ENCODE measurements at regions not wholly inside any gene's neighbourhood (a gene's known extent, or its start where the extent isn't known, plus 50 kb on each side); places are given as distances from the start of the nearest gene placed in this dataset.

- Histone ChIP-seq H3K4me1 (ENCODE audit: control insufficient read depth, insufficient read depth, low read length) (no peaks in the 10 kb centered on the region), H3K36me3 (ENCODE audit: control insufficient read depth in 2 of 2, insufficient read depth in 2 of 2, low read length in 2 of 2) (no peaks in the 10 kb centered on the region), H3K4me3 (ENCODE audit: low read length in 2 of 2) (no peak overlapping the region), H3K9ac (ENCODE audit: low read length in 2 of 2) (no peak overlapping the region), H3K9me3 (ENCODE audit: control insufficient read depth in 2 of 2, low read length in 2 of 2) (no peaks in the 10 kb centered on the region), H3K27me3 (ENCODE audit: control insufficient read depth in 1 of 2, insufficient read depth in 2 of 2, low read length in 2 of 2) (no peaks in the 10 kb centered on the region), H3K27ac (ENCODE audit: low read length) (no peak overlapping the region)
Observed at GRCh38 chr21:15333951-15334350, 269.2 kb upstream of the NRIP1 start.

GRCh38 chr21:15343066-15343465 is 278.3 kb upstream of the NRIP1 start:
- Histone ChIP-seq H3K9ac (ENCODE audit: low read length in 2 of 2) (no peak overlapping the region), H3K27me3 (ENCODE audit: control insufficient read depth in 1 of 2, insufficient read depth in 2 of 2, low read length in 2 of 2) (no peaks in the 10 kb centered on the region), H3K27ac (ENCODE audit: low read length) (no peak overlapping the region), H3K4me3 (ENCODE audit: low read length in 2 of 2) (no peak overlapping the region), H3K36me3 (ENCODE audit: control insufficient read depth in 2 of 2, insufficient read depth in 2 of 2, low read length in 2 of 2) (no peaks in the 10 kb centered on the region), H3K9me3 (ENCODE audit: control insufficient read depth in 2 of 2, low read length in 2 of 2) (no peaks in the 10 kb centered on the region), H3K4me1 (ENCODE audit: control insufficient read depth, insufficient read depth, low read length) (no peaks in the 10 kb centered on the region)

GRCh38 chr21:15352009-15352408 is 287.2 kb upstream of the NRIP1 start:
- Histone ChIP-seq H3K4me3 (ENCODE audit: low read length in 2 of 2) (no peak overlapping the region), H3K4me1 (ENCODE audit: control insufficient read depth, insufficient read depth, low read length) (no peaks in the 10 kb centered on the region), H3K36me3 (ENCODE audit: control insufficient read depth in 2 of 2, insufficient read depth in 2 of 2, low read length in 2 of 2) (no peaks in the 10 kb centered on the region), H3K9me3 (ENCODE audit: control insufficient read depth in 2 of 2, low read length in 2 of 2) (no peaks in the 10 kb centered on the region), H3K9ac (ENCODE audit: low read length in 2 of 2) (no peak overlapping the region), H3K27ac (ENCODE audit: low read length) (no peak overlapping the region), H3K27me3 (ENCODE audit: control insufficient read depth in 1 of 2, insufficient read depth in 2 of 2, low read length in 2 of 2) (no peaks in the 10 kb centered on the region)

GRCh38 chr21:15353546-15353945 is 288.7 kb upstream of the NRIP1 start:
- H3K9ac ChIP-seq (ENCODE audit: low read length in 2 of 2): no peak overlapping the region
- H3K9me3 ChIP-seq (ENCODE audit: control insufficient read depth in 2 of 2, low read length in 2 of 2): no peaks in the 10 kb centered on the region
- no peaks in the 10 kb centered on the region for H3K4me1 ChIP-seq (ENCODE audit: control insufficient read depth, insufficient read depth, low read length)
- no peaks in the 10 kb centered on the region for H3K36me3 ChIP-seq (ENCODE audit: control insufficient read depth in 2 of 2, insufficient read depth in 2 of 2, low read length in 2 of 2)
- no peaks in the 10 kb centered on the region for H3K27me3 ChIP-seq (ENCODE audit: control insufficient read depth in 1 of 2, insufficient read depth in 2 of 2, low read length in 2 of 2)
- no peak overlapping the region for H3K4me3 ChIP-seq (ENCODE audit: low read length in 2 of 2)
- no peak overlapping the region for H3K27ac ChIP-seq (ENCODE audit: low read length)

- no peak overlapping the region for H3K4me3 ChIP-seq (ENCODE audit: low read length in 2 of 2)
- H3K36me3 ChIP-seq (ENCODE audit: control insufficient read depth in 2 of 2, insufficient read depth in 2 of 2, low read length in 2 of 2): no peaks in the 10 kb centered on the region
- H3K9ac ChIP-seq (ENCODE audit: low read length in 2 of 2): no peak overlapping the region
- no peak overlapping the region for H3K27ac ChIP-seq (ENCODE audit: low read length)
- H3K9me3 ChIP-seq (ENCODE audit: control insufficient read depth in 2 of 2, low read length in 2 of 2): no peaks in the 10 kb centered on the region
- no peaks in the 10 kb centered on the region for H3K4me1 ChIP-seq (ENCODE audit: control insufficient read depth, insufficient read depth, low read length)
- H3K27me3 ChIP-seq (ENCODE audit: control insufficient read depth in 1 of 2, insufficient read depth in 2 of 2, low read length in 2 of 2): no peaks in the 10 kb centered on the region
Observed at GRCh38 chr21:15354516-15354915, 289.7 kb upstream of the NRIP1 start.

GRCh38 chr21:15355066-15355465 is 290.3 kb upstream of the NRIP1 start:
- Histone ChIP-seq H3K36me3 (ENCODE audit: control insufficient read depth in 2 of 2, insufficient read depth in 2 of 2, low read length in 2 of 2) (no peaks in the 10 kb centered on the region), H3K27me3 (ENCODE audit: control insufficient read depth in 1 of 2, insufficient read depth in 2 of 2, low read length in 2 of 2) (no peaks in the 10 kb centered on the region), H3K4me3 (ENCODE audit: low read length in 2 of 2) (peak overlapping the region in 1 of 2 donors; percentile 3), H3K27ac (ENCODE audit: low read length) (no peak overlapping the region), H3K4me1 (ENCODE audit: control insufficient read depth, insufficient read depth, low read length) (no peaks in the 10 kb centered on the region), H3K9me3 (ENCODE audit: control insufficient read depth in 2 of 2, low read length in 2 of 2) (no peaks in the 10 kb centered on the region), H3K9ac (ENCODE audit: low read length in 2 of 2) (no peak overlapping the region)

GRCh38 chr21:15359251-15359650 is 294.5 kb upstream of the NRIP1 start:
- Histone ChIP-seq H3K4me3 (ENCODE audit: low read length in 2 of 2) (no peak overlapping the region), H3K9me3 (ENCODE audit: control insufficient read depth in 2 of 2, low read length in 2 of 2) (no peaks in the 10 kb centered on the region), H3K36me3 (ENCODE audit: control insufficient read depth in 2 of 2, insufficient read depth in 2 of 2, low read length in 2 of 2) (no peaks in the 10 kb centered on the region), H3K27me3 (ENCODE audit: control insufficient read depth in 1 of 2, insufficient read depth in 2 of 2, low read length in 2 of 2) (no peaks in the 10 kb centered on the region), H3K9ac (ENCODE audit: low read length in 2 of 2) (no peak overlapping the region), H3K27ac (ENCODE audit: low read length) (no peak overlapping the region), H3K4me1 (ENCODE audit: control insufficient read depth, insufficient read depth, low read length) (no peaks in the 10 kb centered on the region)

GRCh38 chr21:15362458-15362857 is 297.7 kb upstream of the NRIP1 start:
- Histone ChIP-seq H3K27me3 (ENCODE audit: control insufficient read depth in 1 of 2, insufficient read depth in 2 of 2, low read length in 2 of 2) (no peaks in the 10 kb centered on the region), H3K27ac (ENCODE audit: low read length) (no peak overlapping the region), H3K9ac (ENCODE audit: low read length in 2 of 2) (no peak overlapping the region), H3K4me1 (ENCODE audit: control insufficient read depth, insufficient read depth, low read length) (no peaks in the 10 kb centered on the region), H3K36me3 (ENCODE audit: control insufficient read depth in 2 of 2, insufficient read depth in 2 of 2, low read length in 2 of 2) (no peaks in the 10 kb centered on the region), H3K9me3 (ENCODE audit: control insufficient read depth in 2 of 2, low read length in 2 of 2) (no peaks in the 10 kb centered on the region), H3K4me3 (ENCODE audit: low read length in 2 of 2) (no peak overlapping the region)

- Histone ChIP-seq H3K4me3 (ENCODE audit: low read length in 2 of 2) (no peak overlapping the region), H3K27ac (ENCODE audit: low read length) (no peak overlapping the region), H3K9me3 (ENCODE audit: control insufficient read depth in 2 of 2, low read length in 2 of 2) (no peaks in the 10 kb centered on the region), H3K9ac (ENCODE audit: low read length in 2 of 2) (no peak overlapping the region), H3K36me3 (ENCODE audit: control insufficient read depth in 2 of 2, insufficient read depth in 2 of 2, low read length in 2 of 2) (no peaks in the 10 kb centered on the region), H3K4me1 (ENCODE audit: control insufficient read depth, insufficient read depth, low read length) (no peaks in the 10 kb centered on the region), H3K27me3 (ENCODE audit: control insufficient read depth in 1 of 2, insufficient read depth in 2 of 2, low read length in 2 of 2) (no peaks in the 10 kb centered on the region)
Observed at GRCh38 chr21:15363921-15364320, 299.1 kb upstream of the NRIP1 start.

GRCh38 chr21:15365751-15366392 is 301.1 kb upstream of the NRIP1 start:
- Histone ChIP-seq H3K36me3 (ENCODE audit: control insufficient read depth in 2 of 2, insufficient read depth in 2 of 2, low read length in 2 of 2) (no peaks in the 10 kb centered on the region), H3K27me3 (ENCODE audit: control insufficient read depth in 1 of 2, insufficient read depth in 2 of 2, low read length in 2 of 2) (no peaks in the 10 kb centered on the region), H3K4me1 (ENCODE audit: control insufficient read depth, insufficient read depth, low read length) (no peaks in the 10 kb centered on the region), H3K9me3 (ENCODE audit: control insufficient read depth in 2 of 2, low read length in 2 of 2) (no peaks in the 10 kb centered on the region), H3K9ac (ENCODE audit: low read length in 2 of 2) (no peak overlapping the region), H3K4me3 (ENCODE audit: low read length in 2 of 2) (no peak overlapping the region), H3K27ac (ENCODE audit: low read length) (no peak overlapping the region)

GRCh38 chr21:15366555-15366954 is 301.8 kb upstream of the NRIP1 start:
- no peaks in the 10 kb centered on the region for H3K9me3 ChIP-seq (ENCODE audit: control insufficient read depth in 2 of 2, low read length in 2 of 2)
- no peak overlapping the region for H3K27ac ChIP-seq (ENCODE audit: low read length)
- no peak overlapping the region for H3K9ac ChIP-seq (ENCODE audit: low read length in 2 of 2)
- H3K27me3 ChIP-seq (ENCODE audit: control insufficient read depth in 1 of 2, insufficient read depth in 2 of 2, low read length in 2 of 2): no peaks in the 10 kb centered on the region
- H3K36me3 ChIP-seq (ENCODE audit: control insufficient read depth in 2 of 2, insufficient read depth in 2 of 2, low read length in 2 of 2): no peaks in the 10 kb centered on the region
- no peak overlapping the region for H3K4me3 ChIP-seq (ENCODE audit: low read length in 2 of 2)
- H3K4me1 ChIP-seq (ENCODE audit: control insufficient read depth, insufficient read depth, low read length): no peaks in the 10 kb centered on the region
